GM21529 (cell line): ENCODE measurements at regions not wholly inside any gene's neighbourhood (a gene's known extent, or its start where the extent isn't known, plus 50 kb on each side); places are given as distances from the start of the nearest gene placed in this dataset.

Experiments used
- ATAC-seq: cut with Tn5 transposase; IDR thresholded peaks from one replicate; pipeline ENCODE4 v1.9.1; 2021; ENCODE audit not compliant: unreplicated experiment

DNA sequence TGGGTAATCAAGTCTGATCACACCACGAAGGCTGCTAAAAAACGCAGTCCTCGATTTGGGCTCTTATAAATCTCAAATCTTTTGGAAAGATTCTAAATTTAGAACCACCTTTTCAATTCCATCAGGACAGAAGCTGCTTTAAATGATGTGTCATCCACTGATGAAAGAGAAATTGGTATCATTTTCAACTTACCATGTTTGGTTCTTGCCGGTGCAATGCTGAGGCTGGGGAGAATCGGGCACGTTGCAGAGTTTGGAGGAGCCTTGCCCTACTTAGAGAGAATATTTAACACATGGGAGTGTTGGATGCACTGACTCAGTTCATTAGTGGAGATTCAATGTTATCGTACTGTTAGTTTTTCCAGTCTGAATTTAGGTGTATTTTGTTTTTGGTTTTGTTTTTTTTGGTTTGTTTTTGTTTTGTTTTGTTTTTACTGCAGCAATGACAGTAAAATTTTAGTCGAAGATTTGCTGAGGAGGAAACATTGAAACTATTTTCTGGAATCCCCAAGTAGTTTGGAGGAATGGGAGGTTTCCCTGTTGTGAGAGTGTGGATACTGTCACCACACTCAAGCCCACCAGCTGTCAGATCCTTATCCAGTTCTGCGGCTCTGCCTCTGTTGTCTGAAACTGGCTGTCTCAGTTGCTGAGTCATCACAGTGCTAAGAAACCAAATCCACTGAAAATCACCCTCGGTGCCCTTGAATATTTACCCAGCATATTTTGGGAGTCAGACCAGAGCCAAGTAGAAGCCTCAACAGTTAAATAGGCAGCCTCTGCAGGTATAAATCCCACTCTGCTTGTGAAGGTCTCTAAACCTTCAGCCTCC is 497.0 kb downstream of the BTBD3 start:
- ATAC-seq, result no peak

DNA sequence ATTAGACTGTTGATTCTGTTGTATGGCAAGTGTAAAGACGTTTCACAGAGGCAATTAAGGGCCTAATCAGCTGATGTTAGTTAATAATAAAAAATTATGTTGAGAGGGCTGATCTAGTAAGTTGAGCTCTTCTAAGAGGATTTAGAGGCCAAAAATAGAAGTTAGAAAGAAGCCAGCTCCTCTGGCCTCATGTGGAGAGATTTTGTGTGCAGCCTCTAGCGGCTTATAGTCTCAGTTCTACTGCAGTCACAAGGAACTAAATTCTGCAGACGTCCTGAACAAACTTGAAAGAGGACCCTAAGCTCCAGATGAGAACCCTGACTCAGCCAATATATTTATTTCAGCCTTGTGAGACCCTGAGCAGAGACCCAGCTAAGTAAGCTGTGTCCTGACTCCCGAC is 498.6 kb downstream of the BTBD3 start:
- ATAC-seq, result no peak

DNA sequence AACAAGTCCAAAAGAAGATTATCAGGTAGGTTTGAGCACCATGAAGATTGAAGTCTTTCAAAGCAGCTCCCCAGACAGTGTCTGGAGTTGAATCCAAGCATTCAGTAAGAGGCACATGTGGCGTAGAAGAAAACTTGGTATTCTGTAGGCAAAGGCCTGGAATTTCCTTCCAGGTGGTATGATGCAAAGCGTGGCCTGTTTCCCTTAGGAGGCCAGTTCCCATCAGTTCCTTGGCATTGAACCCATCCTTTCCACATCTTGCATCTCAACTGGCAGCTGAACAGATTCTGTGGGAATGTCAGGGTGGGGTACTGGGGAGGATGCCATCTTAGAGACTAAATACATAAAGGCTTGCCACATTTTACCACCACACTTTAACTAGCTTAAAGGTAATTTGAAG is 516.0 kb downstream of the BTBD3 start:
- ATAC-seq, result no peak

DNA sequence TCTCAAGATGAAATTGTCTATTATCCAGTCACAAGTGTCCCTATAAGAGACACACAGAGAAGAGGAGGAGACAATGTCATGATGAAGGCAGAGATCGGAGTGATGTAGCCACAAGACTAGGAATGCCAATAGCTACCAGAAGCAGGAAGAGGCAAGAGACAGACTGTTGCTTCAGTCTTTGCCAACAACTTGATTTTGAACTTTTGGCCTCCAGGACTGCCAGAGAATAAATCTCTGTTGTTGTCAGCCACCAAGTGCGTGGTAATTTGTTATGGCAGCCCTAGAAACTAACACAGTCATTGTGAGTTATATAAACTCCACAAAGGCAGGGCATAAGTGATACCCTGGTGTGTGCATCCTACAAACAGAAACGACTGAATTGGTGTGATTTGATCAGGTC is 517.0 kb downstream of the BTBD3 start:
- ATAC-seq, result no peak

DNA sequence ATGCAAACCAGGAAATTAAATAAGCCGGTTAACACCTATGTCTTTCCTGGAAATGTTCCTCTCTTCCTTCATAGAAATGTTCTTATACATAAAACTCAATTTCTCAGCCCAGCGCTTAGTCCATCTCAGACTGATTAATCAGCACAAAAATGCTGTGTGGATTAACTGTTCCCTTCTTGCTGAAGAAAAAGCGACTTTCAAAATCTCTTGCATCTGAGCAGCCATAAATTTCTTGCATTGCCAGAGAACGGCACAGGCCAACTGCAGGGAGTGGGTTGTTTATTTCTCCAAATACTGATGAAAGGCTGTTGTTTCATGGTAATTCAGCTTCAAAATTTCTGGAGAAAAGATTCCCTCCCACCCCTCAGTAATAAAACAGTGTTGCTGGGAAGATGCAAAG is 517.6 kb downstream of the BTBD3 start:
- no peak for ATAC-seq

DNA sequence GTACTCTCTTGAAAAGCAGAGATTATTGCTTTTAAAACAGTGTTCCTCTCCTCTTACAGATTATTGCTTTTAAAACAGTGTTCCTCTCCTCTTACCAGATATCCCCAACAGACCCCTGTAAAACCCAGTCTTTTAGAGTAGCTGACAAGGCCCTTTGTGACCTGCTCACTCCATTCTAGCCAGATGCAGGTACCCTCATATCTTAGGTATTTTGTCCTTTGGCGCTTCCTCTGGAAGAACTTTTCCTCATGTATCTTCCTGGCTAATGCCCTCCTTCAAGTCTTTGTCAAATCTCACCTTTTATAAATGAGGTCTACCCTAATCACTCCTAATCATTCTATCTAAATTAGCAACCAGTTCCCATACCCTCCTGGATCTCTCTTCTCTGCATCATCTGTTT is 536.0 kb downstream of the BTBD3 start:
- no peak for ATAC-seq

DNA sequence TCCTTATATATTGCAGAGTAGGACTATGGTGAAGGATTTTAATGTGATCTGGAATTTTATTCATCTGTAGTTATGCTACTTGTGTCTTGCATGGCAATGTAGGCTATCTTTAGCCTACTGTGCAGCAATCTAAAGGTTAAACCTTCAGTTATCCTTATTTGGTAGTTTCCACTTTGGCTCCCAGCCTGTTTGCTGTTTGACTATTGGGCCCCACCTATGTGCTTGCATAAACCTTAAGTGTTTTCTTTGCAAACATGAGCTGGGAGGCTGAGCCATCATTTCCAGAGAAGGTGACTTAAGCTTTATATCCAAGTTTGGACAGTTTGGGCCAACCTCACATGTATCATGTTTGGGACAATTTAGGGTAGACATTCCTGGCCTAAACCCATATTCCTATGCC is 537.5 kb downstream of the BTBD3 start:
- no peak for ATAC-seq

DNA sequence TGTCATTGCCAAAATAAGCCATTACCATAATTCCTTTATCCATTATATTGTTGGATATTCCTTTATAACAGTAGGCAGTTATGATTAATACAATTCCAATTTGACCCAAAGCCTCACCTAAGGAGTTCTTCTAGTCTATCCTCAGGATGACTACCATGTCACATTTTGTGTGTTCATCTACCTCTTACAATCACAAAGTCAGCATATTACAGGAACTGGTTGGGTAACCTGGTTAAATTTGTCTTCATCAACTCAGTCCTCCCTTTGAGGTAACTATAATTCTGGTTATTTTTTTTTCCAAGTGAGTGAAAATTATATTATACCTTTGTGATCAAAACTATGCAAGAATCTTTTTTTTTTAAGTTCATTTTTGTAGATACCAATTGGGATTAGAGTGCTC is 540.5 kb downstream of the BTBD3 start:
- ATAC-seq, result no peak

DNA sequence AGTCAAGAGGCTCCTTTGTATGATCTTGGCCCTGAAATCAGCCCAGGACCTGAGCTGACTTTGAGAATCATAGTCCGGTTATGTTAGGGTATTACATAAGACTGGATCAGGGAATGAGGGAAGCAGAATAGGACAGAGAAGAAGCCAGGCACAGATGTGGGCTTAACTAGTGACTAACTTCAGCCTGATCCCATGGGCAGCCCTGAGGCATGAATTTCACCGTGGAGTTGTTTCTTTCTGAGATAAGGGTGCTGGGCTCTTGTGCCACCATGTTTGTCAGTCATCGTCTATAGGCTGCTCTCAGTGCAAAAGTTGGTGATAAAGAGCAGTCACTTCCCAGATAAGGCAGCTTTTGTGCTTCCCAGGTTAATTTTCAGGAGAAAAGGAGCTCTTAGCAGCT is 544.7 kb upstream of the SPTLC3 start:
- no peak for ATAC-seq

DNA sequence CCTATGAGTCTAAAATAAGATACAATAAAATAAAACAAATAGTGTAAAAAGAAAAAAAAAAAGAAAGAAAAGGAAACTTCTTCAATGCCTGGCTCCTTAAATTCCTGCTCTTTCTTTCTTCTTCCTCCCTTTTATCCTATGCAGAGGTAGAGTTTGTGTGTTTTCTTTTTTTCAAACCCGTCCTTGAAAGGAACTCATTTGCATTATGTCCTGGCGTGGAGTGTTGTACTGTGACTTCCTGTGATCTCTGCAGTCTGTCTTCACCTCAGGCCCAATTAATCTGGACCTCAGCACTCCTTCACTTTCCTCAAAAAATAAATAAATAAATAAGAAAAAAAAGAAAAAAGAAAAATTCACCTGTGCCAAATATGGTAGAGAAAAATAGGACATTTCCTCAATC is 541.9 kb upstream of the SPTLC3 start:
- ATAC-seq, result no peak

DNA sequence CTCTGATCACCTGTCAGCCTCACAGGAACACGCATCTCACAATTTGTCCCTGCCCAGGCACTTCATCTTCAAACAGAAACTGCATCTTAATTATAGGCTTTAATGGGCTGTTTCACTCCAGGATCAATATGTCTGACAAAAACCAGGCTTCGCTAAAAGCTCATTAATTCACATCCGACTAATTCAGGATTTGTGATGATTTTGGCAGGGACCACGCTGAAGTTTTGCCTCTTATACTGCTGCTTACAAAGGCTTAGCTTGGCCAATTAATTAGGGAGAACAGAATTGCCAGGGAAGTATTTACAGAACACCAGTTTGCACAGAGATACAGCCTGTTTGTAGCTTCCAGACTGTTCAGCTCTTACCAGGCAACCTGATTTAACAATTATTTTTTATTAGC is 541.0 kb upstream of the SPTLC3 start:
- ATAC-seq, result no peak

DNA sequence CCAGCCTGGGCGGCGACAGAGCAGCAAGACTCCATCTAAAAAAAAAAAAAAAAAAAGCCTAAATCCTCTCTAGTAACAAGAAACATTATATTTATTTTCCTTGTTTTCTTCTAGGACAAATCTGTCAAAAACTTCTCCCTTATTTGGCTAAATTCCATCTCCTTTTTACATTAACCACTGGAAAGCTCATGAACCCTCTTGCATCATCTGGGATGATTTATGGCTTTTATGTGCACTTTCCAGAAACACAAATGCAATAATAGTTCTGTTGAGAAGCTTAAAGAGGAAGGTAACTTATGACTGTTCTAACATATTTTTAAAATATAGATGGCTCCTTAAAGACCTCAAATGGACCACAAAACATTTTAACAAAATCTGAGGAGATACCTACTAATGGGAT is 526.1 kb upstream of the SPTLC3 start:
- ATAC-seq, result no peak

DNA sequence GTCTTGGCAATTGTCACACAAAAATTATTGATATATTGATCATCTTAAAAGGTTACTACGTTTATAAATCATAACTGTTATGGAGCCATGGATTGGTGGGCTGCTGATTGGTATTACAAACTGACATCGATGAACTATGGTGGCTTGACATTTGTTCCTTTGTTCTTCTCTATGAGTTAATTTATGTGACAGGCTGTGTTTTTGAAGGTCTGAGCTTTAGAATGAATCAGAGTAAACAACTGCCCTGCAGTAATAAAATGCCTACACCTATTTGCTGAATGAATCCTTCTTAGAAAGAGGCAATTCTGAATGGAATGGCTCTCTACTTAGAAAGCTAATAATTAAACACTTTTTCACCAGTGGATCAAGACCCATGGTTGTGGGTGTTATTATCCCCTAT is 506.3 kb upstream of the SPTLC3 start:
- no peak for ATAC-seq

DNA sequence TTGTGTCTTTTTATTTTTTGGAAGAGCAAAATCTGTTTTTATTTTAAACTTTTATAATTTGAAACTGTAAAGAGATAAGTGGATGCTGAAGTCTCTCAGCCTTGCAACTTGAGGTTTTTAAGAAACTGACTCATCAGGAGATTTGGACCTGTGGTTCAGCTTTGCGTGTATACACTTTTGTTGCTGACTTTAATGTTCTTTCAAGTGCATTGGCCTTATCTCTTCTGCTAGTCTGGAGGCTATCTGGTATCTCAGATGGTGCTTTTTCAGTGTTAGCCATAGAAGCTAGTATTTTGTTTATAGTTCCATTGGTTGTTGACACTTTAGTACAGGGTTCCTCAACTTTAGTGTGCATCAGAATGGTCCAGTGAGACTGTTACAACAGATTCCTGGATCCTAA is 504.0 kb upstream of the SPTLC3 start:
- ATAC-seq, result no peak

DNA sequence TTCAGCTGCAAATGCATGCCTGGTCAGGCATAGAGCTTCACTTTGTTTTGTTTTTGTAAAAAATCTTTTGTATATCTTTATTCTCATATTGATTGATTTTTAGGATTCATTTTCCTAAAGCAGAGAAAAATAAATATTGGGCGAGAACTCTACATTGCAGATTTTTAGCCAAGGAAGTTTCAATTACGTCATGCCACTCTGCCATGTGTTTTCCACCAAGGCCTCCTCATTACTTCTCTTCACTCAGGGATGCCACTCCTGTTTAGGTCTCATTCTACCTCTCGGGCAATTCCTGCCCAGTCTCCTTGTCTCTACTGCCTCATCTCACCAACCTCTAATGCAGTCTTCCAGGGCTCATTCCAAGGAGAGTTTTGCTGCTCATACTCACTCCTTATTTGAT is 497.3 kb upstream of the SPTLC3 start:
- ATAC-seq, result no peak

DNA sequence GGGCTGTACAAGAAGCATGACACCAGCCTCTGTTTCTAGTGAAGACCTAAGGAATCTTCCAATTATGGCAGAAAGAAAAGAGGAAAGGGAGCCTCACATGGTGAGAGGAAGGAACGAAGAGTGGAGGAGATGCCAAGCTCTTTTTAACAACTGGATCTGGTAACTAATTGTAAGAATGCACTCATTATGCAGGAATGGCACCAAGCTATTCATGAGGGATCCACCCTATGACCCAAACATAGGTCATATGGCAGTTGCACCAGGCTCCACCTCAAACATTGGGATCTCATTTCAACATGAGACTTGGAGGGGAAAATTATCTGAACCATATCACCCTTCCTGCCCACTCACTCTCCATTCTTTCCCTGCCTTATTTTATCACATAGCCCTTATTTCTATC is 496.0 kb upstream of the SPTLC3 start:
- ATAC-seq, result no peak

DNA sequence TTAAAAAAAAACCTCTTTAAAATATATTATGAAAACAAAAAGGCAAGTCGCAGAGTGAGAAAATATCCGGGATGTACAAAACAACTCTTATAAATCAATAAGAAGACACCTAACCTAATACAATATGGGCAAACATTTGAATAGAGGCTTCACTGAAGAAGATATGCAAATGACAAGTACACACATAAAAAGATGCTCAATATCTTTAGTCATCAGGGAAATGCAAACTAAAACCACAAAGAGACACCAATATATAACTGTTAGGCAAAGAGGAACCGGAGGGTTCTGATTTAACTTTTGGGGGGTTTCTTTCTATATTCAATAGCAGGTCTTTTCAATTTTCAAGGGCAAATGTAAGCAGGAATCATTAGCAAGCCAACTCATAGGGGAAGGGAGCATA is 480.7 kb upstream of the SPTLC3 start:
- no peak for ATAC-seq

DNA sequence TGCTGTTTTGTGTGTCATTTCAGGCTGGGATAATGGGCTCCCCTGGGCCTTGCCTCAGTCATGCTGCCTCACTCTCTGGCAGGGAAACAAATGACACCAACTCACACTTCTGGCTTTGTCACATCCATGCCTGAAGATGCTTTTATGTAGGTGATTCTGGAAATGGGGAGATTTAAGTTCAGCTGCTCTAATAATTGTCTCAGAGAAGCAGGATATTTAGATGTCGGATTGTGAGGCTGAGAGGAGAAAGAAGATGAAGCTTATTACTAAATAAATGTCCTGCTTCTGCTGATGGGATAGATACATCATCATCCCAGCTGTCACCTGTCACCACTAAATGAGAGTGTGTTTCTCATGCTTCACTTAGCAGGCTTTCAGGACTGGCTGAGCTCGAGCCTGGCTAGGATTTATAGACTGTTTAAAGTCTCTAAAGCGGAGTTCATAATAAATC is 480.2 kb upstream of the SPTLC3 start:
- no peak for ATAC-seq

DNA sequence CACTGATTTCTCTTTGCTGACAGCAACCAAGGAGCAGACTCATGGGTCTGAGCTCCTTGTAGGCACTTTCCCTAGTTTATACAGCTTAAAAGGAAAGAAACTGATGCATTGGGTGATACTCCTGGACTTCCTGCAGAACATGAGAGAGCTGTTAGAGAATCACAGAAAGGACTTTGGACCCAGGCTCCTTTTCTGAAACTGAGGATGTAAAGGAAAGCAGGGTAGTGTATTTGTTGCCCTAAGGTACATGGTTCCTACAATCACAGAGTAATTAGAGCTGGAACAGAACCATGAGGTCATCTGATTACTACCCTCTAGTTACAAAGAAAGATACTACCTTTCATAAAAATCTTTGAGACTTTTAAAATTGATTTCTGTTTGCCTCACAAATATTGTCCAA is 477.1 kb upstream of the SPTLC3 start:
- no peak for ATAC-seq

DNA sequence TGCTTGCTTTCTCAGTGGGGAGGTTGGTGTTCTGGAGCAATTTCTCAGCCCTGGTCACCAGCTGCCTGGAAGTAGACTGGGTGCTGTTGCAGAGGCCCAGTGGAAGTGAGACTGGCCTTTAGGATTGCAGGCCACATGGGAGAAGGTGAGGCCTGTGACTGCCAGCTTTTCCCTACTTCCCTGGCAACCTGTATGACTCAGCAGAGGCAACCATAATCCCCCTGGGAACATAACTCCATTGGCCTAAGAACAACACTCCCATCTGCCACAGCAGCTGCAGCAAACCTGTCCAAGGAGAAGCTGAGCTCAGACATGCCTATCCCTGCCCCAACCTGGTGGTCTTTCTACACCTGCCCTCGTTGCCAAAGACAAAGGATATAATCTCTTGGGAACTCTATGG is 473.5 kb upstream of the SPTLC3 start:
- no peak for ATAC-seq

DNA sequence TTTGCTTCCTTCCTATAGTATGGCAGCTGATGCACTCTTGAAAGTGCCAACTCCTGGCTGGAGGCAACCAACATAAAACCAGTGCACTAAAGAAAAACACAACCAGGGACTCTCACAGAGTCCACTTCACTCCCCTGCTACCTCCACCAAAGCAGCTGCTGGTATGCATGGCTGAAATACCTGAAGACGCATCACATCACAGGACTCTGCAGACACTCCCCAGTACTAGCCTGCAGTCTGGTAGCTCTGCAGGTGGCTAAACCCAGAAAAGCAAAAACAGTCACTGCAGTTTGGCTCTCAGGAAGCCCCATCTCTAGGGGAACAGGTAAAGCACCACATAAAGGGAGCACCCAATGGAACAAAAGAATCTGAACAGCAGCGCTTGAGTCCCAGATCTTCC is 473.0 kb upstream of the SPTLC3 start:
- ATAC-seq, result no peak

DNA sequence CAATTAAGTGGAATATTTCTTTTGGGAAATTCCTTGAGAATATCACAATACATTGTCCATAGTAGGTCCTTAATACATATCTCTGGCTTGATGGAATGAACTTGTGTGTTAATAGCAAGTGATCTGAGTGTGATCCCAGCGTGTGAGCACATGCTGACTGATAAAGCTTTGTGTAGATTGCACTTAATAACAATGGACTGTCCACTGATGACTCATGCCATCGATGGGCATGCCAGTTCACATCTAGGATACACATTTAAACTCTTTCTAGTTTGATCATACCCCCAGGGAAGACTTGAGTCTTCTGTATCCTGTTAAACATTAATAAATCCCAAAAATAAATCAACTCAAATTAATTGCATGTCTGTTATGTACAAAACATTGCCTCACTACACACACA is 454.3 kb upstream of the SPTLC3 start:
- no peak for ATAC-seq

DNA sequence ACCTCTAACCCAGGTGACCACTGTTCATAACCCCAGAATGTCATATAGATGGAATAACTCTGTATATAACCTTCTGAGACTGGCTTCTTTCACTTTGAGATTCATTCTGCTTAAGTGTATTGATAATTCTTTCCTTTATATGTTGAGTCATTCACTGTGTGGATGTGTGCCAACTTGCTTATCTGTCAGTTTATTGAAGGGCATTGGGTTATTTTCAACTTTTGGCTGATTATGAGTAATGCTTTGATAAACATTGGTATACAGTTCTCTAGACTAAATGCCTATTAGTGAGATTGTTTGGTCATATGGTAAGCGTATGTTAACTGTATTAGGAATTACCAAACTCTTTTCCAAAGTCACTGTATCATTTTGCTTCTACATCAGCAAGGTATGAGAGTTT is 453.4 kb upstream of the SPTLC3 start:
- ATAC-seq, result no peak
